Upper lobe of left lung (tissue), 6 donors: ENCODE measurements at regions not wholly inside any gene's neighbourhood (a gene's known extent, or its start where the extent isn't known, plus 50 kb on each side); places are given as distances from the start of the nearest gene placed in this dataset.

Experiments
- ATAC-seq, 2 donors: fragments of 200-7000 bp; cut with Tn5 transposase; one replicate each; pipeline ENCODE4 v1.9.1; 2022; ENCODE audit warnings: mild to moderate bottlenecking in 2 of 2, moderate library complexity in 2 of 2; ENCODE audit not compliant: low FRiP score in 2 of 2
- DNase-seq, 2 donors: peaks; one replicate each; pipeline ENCODE4 v3.0.0-alpha.2; 2019 to 2020
- H3K27ac ChIP-seq, 4 donors: fragments of 200-600 bp; sonication (generic); one replicate each; pipeline ENCODE4 v1.5.1; 2016 to 2019
- H3K27me3 ChIP-seq, 4 donors: fragments of 200-600 bp; sonication (generic); one replicate each; pipeline ENCODE4 v1.5.1; 2017 to 2019
- H3K36me3 ChIP-seq, 4 donors: fragments of 200-600 bp; sonication (generic); one replicate each; pipeline ENCODE4 v1.5.1; 2016 to 2019
- H3K4me1 ChIP-seq, 4 donors: fragments of 200-600 bp; sonication (generic); one replicate each; pipeline ENCODE4 v1.5.1; 2018 to 2019
- H3K4me3 ChIP-seq, 4 donors: fragments of 200-600 bp; sonication (generic); one replicate each; pipeline ENCODE4 v1.5.1; 2017 to 2019; ENCODE audit warnings: mild to moderate bottlenecking in 2 of 4, moderate library complexity in 1 of 4
- H3K9me3 ChIP-seq, 4 donors: fragments of 200-600 bp; sonication (generic); one replicate each; pipeline ENCODE4 v1.5.1; 2018 to 2019
- EP300 ChIP-seq, 4 donors: sonication (generic); formaldehyde crosslinking; IDR thresholded peaks; one replicate each; pipeline ENCODE4 v1.5.1; 2017; ENCODE audit warnings: antibody characterized with exemption in 4 of 4, control low read depth in 2 of 4
- POLR2A ChIP-seq, 4 donors: fragments of 450-650 bp; IDR thresholded peaks; one replicate each; pipeline ENCODE4 v1.5.1; 2016 to 2017; ENCODE audit warnings: antibody characterized with exemption in 4 of 4, mild to moderate bottlenecking in 2 of 4
- POLR2AphosphoS5 ChIP-seq, 2 donors: sonication (generic); formaldehyde crosslinking; IDR thresholded peaks; one replicate each; pipeline ENCODE4 v1.5.1; 2017; ENCODE audit warnings: antibody characterized with exemption in 2 of 2
- WGBS, 2 donors: methylation state at CpG; one replicate each; pipeline ENCODE4 v1.1.5; 2017 to 2018; 5-methylcytosine and 5-hydroxymethylcytosine counted together
- TF ChIP-seq, protein P1 (sequence below), 6 experiments: fragments of 450-650 bp in 4 of 6; fragments of 200-600 bp in 2 of 6; sonication (generic) in 2 of 6; IDR thresholded peaks; one replicate each; pipeline ENCODE4 v1.5.1; 2016 to 2019; ENCODE audit warnings: antibody characterized with exemption in 6 of 6
- donor health status: DM: no; HTN: no; CAD: no; lungs with moderate emphysema.
- donor health status: DM: no; HTN: yes; CAD: no; lungs with severe emphysema.

DNA sequence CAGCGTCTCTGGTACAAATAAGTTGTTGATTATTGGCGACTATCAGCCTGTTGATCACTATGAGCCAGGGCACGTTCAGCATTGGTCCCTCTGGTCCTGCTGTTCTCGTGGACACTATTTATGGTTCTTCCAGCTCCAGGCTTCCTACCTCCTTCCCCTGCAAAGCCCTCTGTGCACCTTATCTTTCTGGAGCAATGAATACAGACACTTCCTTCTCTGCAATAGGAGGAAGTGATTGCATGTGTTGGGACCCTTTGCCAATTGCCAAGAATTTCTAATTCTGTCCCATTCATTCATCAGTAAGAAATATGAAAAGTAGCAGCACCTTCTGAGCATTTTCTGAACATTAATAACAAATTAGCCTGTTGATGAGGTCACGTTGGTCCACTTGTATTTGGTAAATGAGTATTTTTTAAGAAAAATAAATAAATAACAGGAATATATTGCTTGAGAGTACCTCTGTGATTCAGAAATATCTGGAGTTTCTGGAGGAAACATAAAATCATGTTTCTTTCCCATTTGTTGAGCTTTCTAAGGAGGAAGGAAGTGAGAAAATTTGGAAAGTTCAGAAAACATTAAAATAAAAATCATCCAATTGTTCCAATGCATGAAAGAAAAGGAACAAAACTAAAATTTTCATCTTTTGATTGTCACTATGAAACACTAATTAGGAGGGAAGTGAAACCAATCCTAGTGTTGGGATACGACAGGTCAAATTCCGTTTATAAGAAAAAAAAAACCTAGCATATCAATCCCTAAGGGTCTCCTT lies 259.1 kb upstream of the KLF6 start:
- DNase-seq (no peak), ATAC-seq (no peak)
- no peak overlapping the region for H3K4me3 ChIP-seq
- H3K36me3 ChIP-seq, result no peaks in the 10 kb centered on the region
- 41 to 56% methylated on average over 7 of the region's 7 CpGs for WGBS, 2 donors
- no peaks in the 10 kb centered on the region for H3K27me3 ChIP-seq
- H3K4me1 ChIP-seq, result no peaks in the 10 kb centered on the region
- H3K9me3 ChIP-seq, result peaks cover 0 to 10% (median 8%) of the 10 kb centered on the region in 4 donors
- TF ChIP-seq EP300 (IDR thresholded peaks at IDR 0.05), result peak in 2 of 4 donors; percentile 54 to 61
- TF ChIP-seq, protein P1, sequence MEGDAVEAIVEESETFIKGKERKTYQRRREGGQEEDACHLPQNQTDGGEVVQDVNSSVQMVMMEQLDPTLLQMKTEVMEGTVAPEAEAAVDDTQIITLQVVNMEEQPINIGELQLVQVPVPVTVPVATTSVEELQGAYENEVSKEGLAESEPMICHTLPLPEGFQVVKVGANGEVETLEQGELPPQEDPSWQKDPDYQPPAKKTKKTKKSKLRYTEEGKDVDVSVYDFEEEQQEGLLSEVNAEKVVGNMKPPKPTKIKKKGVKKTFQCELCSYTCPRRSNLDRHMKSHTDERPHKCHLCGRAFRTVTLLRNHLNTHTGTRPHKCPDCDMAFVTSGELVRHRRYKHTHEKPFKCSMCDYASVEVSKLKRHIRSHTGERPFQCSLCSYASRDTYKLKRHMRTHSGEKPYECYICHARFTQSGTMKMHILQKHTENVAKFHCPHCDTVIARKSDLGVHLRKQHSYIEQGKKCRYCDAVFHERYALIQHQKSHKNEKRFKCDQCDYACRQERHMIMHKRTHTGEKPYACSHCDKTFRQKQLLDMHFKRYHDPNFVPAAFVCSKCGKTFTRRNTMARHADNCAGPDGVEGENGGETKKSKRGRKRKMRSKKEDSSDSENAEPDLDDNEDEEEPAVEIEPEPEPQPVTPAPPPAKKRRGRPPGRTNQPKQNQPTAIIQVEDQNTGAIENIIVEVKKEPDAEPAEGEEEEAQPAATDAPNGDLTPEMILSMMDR (IDR thresholded peaks at IDR 0.05), result no peak
- TF ChIP-seq POLR2A (IDR thresholded peaks at IDR 0.05), result no peak
- peak; percentile 51 to 61 for TF ChIP-seq POLR2AphosphoS5 (IDR thresholded peaks at IDR 0.05)
- H3K27ac ChIP-seq, result no peak overlapping the region

DNA sequence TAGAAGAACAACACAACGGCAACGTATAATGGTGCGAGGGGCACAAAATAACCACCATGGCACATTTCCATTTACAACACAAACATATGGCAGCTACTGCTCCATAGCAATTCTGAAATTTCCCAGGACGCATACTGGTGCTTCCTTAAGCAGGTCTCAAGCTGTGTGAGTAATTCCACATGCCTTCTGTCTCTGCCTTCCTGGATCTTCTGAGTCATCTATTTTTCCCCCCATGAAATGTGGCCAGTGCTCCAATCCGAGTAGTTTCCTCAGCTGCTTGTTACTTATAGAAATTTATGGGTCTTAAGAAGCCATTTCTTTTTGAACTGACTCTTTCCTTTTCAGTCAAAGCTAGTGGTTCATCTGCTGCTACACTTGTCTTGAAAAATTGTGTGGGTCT lies 256.6 kb upstream of the KLF6 start:
- WGBS, 2 donors, result 98% methylated on average over 5 of the region's 5 CpGs
- H3K4me1 ChIP-seq, result no peaks in the 10 kb centered on the region
- H3K9me3 ChIP-seq, result peaks cover 0 to 10% (median 8%) of the 10 kb centered on the region in 4 donors
- H3K27ac ChIP-seq, result no peak overlapping the region
- DNase-seq (no peak), ATAC-seq (no peak)
- H3K4me3 ChIP-seq, result no peak overlapping the region
- no peak for TF ChIP-seq EP300 (IDR thresholded peaks at IDR 0.05)
- TF ChIP-seq POLR2A (IDR thresholded peaks at IDR 0.05), result no peak
- TF ChIP-seq POLR2AphosphoS5 (IDR thresholded peaks at IDR 0.05), result no peak
- TF ChIP-seq, protein P1 (IDR thresholded peaks at IDR 0.05), result no peak
- no peaks in the 10 kb centered on the region for H3K36me3 ChIP-seq
- no peaks in the 10 kb centered on the region for H3K27me3 ChIP-seq

GRCh38 chr10:4038000-4038399 lies 253.0 kb upstream of the KLF6 start:
- Histone ChIP-seq H3K9me3 (peaks cover 0 to 10% (median 8%) of the 10 kb centered on the region in 4 donors), H3K4me3 (no peak overlapping the region), H3K4me1 (peaks cover 8 to 18% (median 13%) of the 10 kb centered on the region in 4 donors), H3K36me3 (no peaks in the 10 kb centered on the region), H3K27ac (no peak overlapping the region), H3K27me3 (no peaks in the 10 kb centered on the region)
- no peak for TF ChIP-seq POLR2AphosphoS5 (IDR thresholded peaks at IDR 0.05)
- TF ChIP-seq POLR2A (IDR thresholded peaks at IDR 0.05), result no peak
- ATAC-seq (no peak), DNase-seq (no peak)
- 95 to 97% methylated on average over 4 of the region's 4 CpGs for WGBS, 2 donors

DNA sequence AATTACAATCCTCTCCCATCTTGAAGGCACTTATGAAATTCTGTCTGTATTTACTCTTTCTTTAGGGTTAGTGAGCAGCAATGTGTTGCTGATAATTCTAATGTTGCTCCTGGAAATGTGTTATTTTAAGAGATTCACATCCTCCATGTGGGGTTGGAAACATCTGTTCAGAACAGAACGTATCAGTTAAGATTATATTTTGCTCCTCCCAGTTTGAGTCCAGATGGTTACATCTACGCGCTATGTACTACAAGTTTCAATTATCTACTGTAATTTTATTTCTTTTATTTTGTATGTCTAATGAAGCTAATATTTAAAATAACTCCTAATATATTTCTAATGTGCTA lies 250.6 kb upstream of the KLF6 start:
- Histone ChIP-seq H3K4me1 (peaks cover 8 to 18% (median 13%) of the 10 kb centered on the region in 4 donors), H3K4me3 (no peak overlapping the region), H3K36me3 (no peaks in the 10 kb centered on the region), H3K27ac (peak overlapping the region; percentile 41 to 81 (median 74)), H3K27me3 (no peaks in the 10 kb centered on the region), H3K9me3 (no peaks in the 10 kb centered on the region)
- WGBS, 2 donors, result 75 to 79% methylated on average over 3 of the region's 3 CpGs
- TF ChIP-seq POLR2AphosphoS5 (IDR thresholded peaks at IDR 0.05), result no peak
- TF ChIP-seq, protein P1 (IDR thresholded peaks at IDR 0.05), result no peak
- no peak for TF ChIP-seq POLR2A (IDR thresholded peaks at IDR 0.05)
- no peak for TF ChIP-seq EP300 (IDR thresholded peaks at IDR 0.05)
- no peak for DNase-seq
- ATAC-seq, result no peak

DNA sequence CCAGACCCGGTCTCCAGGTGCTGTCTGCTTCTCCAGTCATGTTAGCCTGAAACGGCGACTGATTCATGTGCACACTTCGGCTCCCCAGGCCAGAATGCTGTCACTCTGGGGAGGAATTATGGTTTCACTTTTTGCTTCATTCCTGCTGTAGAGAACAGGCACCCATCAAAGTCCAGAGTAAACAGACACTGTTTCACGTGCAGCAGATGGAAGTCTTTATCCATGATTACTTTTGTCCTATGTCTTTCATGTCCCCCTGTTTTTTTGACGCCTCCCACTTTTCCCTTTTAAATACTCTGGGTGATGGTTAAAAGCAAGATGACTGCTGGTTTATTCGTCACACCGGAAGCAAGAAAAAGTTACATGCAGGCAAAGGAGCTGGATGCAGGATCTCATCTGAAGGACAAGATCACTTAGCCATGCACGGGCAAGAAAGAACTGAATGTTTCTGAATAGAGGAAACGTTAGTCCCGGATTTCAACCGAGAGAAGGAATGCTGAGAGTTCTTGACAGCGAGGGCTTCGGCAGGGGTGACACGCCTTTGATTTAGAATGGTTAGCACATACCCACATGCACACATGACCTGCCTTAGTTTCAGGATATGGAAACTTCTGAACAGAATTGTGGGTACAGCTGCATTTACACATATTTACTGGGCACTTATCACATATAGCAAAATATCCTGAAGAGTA lies 250.0 kb upstream of the KLF6 start:
- peaks cover 8 to 18% (median 13%) of the 10 kb centered on the region in 4 donors for H3K4me1 ChIP-seq
- no peaks in the 10 kb centered on the region for H3K27me3 ChIP-seq
- H3K36me3 ChIP-seq, result no peaks in the 10 kb centered on the region
- H3K27ac ChIP-seq, result peak overlapping the region; percentile 41 to 81 (median 74)
- DNase-seq (peak in 1 of 2 donors; percentile 56), ATAC-seq (peak; percentile 67 to 82)
- H3K4me3 ChIP-seq, result peak overlapping the region in 3 of 4 donors; percentile 25 to 36 (median 31)
- WGBS, 2 donors, result 16 to 18% methylated on average over 15 of the region's 15 CpGs
- H3K9me3 ChIP-seq, result no peaks in the 10 kb centered on the region
- peak in 2 of 4 donors; percentile 9 to 19 for TF ChIP-seq EP300 (IDR thresholded peaks at IDR 0.05)
- TF ChIP-seq, protein P1 (IDR thresholded peaks at IDR 0.05), result no peak
- TF ChIP-seq POLR2A (IDR thresholded peaks at IDR 0.05), result peak in 1 of 4 donors; percentile 24
- TF ChIP-seq POLR2AphosphoS5 (IDR thresholded peaks at IDR 0.05), result peak; percentile 17 to 41
